SJCRH30 (cell line): ENCODE measurements at regions not wholly inside any gene's neighbourhood (a gene's known extent, or its start where the extent isn't known, plus 50 kb on each side); places are given as distances from the start of the nearest gene placed in this dataset.
"Not testable (repeated sequence)": the region's sequence is repeated elsewhere in the genome, so short reads cannot be mapped to it uniquely, and the experiment has no call there.

Experiments
- DNase-seq, 2 experiments: peaks; one replicate each; pipeline ENCODE4 v3.0.0-alpha.2; 2015 to 2020
- H3K27ac ChIP-seq: fragments of 250-450 bp; sonication (Bioruptor Pico); 2 replicates; pipeline ENCODE4 v1.5.1; 2020; ENCODE audit warnings: mild to moderate bottlenecking, moderate library complexity
- H3K27me3 ChIP-seq: fragments of 250-450 bp; sonication (Bioruptor Pico); 2 replicates; pipeline ENCODE4 v1.5.1; 2020; ENCODE audit warnings: mild to moderate bottlenecking, moderate library complexity
- H3K36me3 ChIP-seq: fragments of 250-450 bp; sonication (Bioruptor Pico); 2 replicates; pipeline ENCODE4 v1.5.1; 2020; ENCODE audit warnings: mild to moderate bottlenecking, moderate library complexity
- H3K4me1 ChIP-seq: fragments of 250-450 bp; sonication (Bioruptor Pico); 2 replicates; pipeline ENCODE4 v1.5.1; 2020; ENCODE audit warnings: mild to moderate bottlenecking, moderate library complexity
- H3K4me3 ChIP-seq: fragments of 250-450 bp; sonication (Bioruptor Pico); 2 replicates; pipeline ENCODE4 v1.5.1; 2020; ENCODE audit warnings: mild to moderate bottlenecking, moderate library complexity
- H3K9me3 ChIP-seq: fragments of 250-450 bp; sonication (Bioruptor Pico); replicated peaks from 2 replicates; pipeline ENCODE4 v1.5.1; 2020; ENCODE audit warnings: mild to moderate bottlenecking, moderate library complexity

- DNase-seq: no peak
- Histone ChIP-seq H3K27ac (no peak overlapping the region), H3K9me3 (no peaks in the 10 kb centered on the region), H3K36me3 (no peaks in the 10 kb centered on the region), H3K27me3 (0 out of 2 replicates have a peak, but pooled peaks cover 1% of the 10 kb centered on the region), H3K4me3 (no peak overlapping the region), H3K4me1 (no peaks in the 10 kb centered on the region)
These were observed 199.0 kb downstream of the DLL1 start for GRCh38 chr6:170091639-170092579.

- H3K4me3 ChIP-seq: no peak overlapping the region
- no peaks in the 10 kb centered on the region for H3K9me3 ChIP-seq
- no peak overlapping the region for H3K27ac ChIP-seq
- no peaks in the 10 kb centered on the region for H3K4me1 ChIP-seq
- no peaks in the 10 kb centered on the region for H3K36me3 ChIP-seq
- no peak for DNase-seq
- H3K27me3 ChIP-seq: no peaks in the 10 kb centered on the region
These were observed 199.8 kb downstream of the DLL1 start for GRCh38 chr6:170091000-170091638.

GRCh38 chr6:170090561-170090960, 200.3 kb downstream of the DLL1 start:
- H3K27ac ChIP-seq: no peak overlapping the region
- no peak overlapping the region for H3K4me3 ChIP-seq
- H3K27me3 ChIP-seq: no peaks in the 10 kb centered on the region
- H3K4me1 ChIP-seq: no peaks in the 10 kb centered on the region
- no peak for DNase-seq
- H3K36me3 ChIP-seq: no peaks in the 10 kb centered on the region
- H3K9me3 ChIP-seq: no peaks in the 10 kb centered on the region

- Histone ChIP-seq H3K4me1 (no peaks in the 10 kb centered on the region), H3K27ac (no peak overlapping the region), H3K27me3 (no peaks in the 10 kb centered on the region), H3K9me3 (no peaks in the 10 kb centered on the region), H3K36me3 (no peaks in the 10 kb centered on the region), H3K4me3 (no peak overlapping the region)
- DNase-seq: no peak
These were observed 200.9 kb downstream of the DLL1 start for GRCh38 chr6:170089963-170090362.

- no peak overlapping the region for H3K4me3 ChIP-seq
- DNase-seq: no peak
- no peaks in the 10 kb centered on the region for H3K27me3 ChIP-seq
- H3K36me3 ChIP-seq: no peaks in the 10 kb centered on the region
- no peak overlapping the region for H3K27ac ChIP-seq
- no peaks in the 10 kb centered on the region for H3K4me1 ChIP-seq
- no peaks in the 10 kb centered on the region for H3K9me3 ChIP-seq
These were observed 202.3 kb downstream of the DLL1 start for GRCh38 chr6:170088582-170088955.

GRCh38 chr6:170087941-170088581, 202.8 kb downstream of the DLL1 start:
- H3K9me3 ChIP-seq: no peaks in the 10 kb centered on the region
- H3K27ac ChIP-seq: no peak overlapping the region
- no peak overlapping the region for H3K4me3 ChIP-seq
- DNase-seq: no peak
- no peaks in the 10 kb centered on the region for H3K27me3 ChIP-seq
- no peaks in the 10 kb centered on the region for H3K36me3 ChIP-seq
- H3K4me1 ChIP-seq: no peaks in the 10 kb centered on the region

- H3K4me1 ChIP-seq, H3K27me3 ChIP-seq, H3K4me3 ChIP-seq, H3K27ac ChIP-seq, DNase-seq, H3K9me3 ChIP-seq, H3K36me3 ChIP-seq: not testable (repeated sequence)
These were observed 203.5 kb downstream of the DLL1 start for GRCh38 chr6:170087421-170087780.

GRCh38 chr6:170086639-170087420, 204.0 kb downstream of the DLL1 start:
- DNase-seq: no peak
- Histone ChIP-seq H3K36me3 (no peaks in the 10 kb centered on the region), H3K9me3 (no peaks in the 10 kb centered on the region)

GRCh38 chr6:170085475-170086401, 205.1 kb downstream of the DLL1 start:
- Histone ChIP-seq H3K4me3 (no peak overlapping the region), H3K27ac (no peak overlapping the region), H3K4me1 (peaks cover 2% of the 10 kb centered on the region; the same call in 1 of the 2 replicates), H3K27me3 (no peaks in the 10 kb centered on the region), H3K36me3 (no peaks in the 10 kb centered on the region), H3K9me3 (no peaks in the 10 kb centered on the region)
- no peak for DNase-seq

More at GRCh38 chr6:170086639-170087420, 204.0 kb downstream of the DLL1 start:
- Histone ChIP-seq H3K27ac (no peak overlapping the region), H3K27me3 (no peaks in the 10 kb centered on the region), H3K4me3 (no peak overlapping the region), H3K4me1 (no peaks in the 10 kb centered on the region)

- Histone ChIP-seq H3K4me3 (no peak overlapping the region), H3K4me1 (peaks cover 5% of the 10 kb centered on the region; the same call in 1 of the 2 replicates), H3K9me3 (no peaks in the 10 kb centered on the region), H3K27me3 (no peaks in the 10 kb centered on the region), H3K27ac (no peak overlapping the region), H3K36me3 (no peaks in the 10 kb centered on the region)
- no peak for DNase-seq
These were observed 206.6 kb downstream of the DLL1 start for GRCh38 chr6:170084166-170084730.

- H3K4me3 ChIP-seq: no peak overlapping the region
- no peaks in the 10 kb centered on the region for H3K9me3 ChIP-seq
- DNase-seq: no peak
- H3K27ac ChIP-seq: no peak overlapping the region
- H3K4me1 ChIP-seq: peaks cover 5% of the 10 kb centered on the region; the same call in 1 of the 2 replicates
- no peaks in the 10 kb centered on the region for H3K27me3 ChIP-seq
- no peaks in the 10 kb centered on the region for H3K36me3 ChIP-seq
These were observed 207.4 kb downstream of the DLL1 start for GRCh38 chr6:170083236-170084051.

- H3K4me3 ChIP-seq: no peak overlapping the region
- no peaks in the 10 kb centered on the region for H3K27me3 ChIP-seq
- DNase-seq: no peak
- H3K36me3 ChIP-seq: no peaks in the 10 kb centered on the region
- H3K9me3 ChIP-seq: no peaks in the 10 kb centered on the region
- H3K27ac ChIP-seq: no peak overlapping the region
- peaks cover 5% of the 10 kb centered on the region; the same call in 1 of the 2 replicates for H3K4me1 ChIP-seq
These were observed 208.2 kb downstream of the DLL1 start for GRCh38 chr6:170082531-170083187.
